HL-60 (cell line): ENCODE measurements at regions not wholly inside any gene's neighbourhood (a gene's known extent, or its start where the extent isn't known, plus 50 kb on each side); places are given as distances from the start of the nearest gene placed in this dataset.

Source experiments
- SPI1 ChIP-seq: IDR thresholded peaks from 2 replicates; pipeline ENCODE4 v1.6.1; 2012; ENCODE audit warnings: low read depth, mild to moderate bottlenecking, borderline replicate concordance
- TF ChIP-seq, protein P1 (sequence below): IDR thresholded peaks from one replicate; pipeline ENCODE4 v1.5.1; 2011; ENCODE audit warnings: low read length, control low read depth, inconsistent platforms; ENCODE audit not compliant: insufficient read depth

DNA sequence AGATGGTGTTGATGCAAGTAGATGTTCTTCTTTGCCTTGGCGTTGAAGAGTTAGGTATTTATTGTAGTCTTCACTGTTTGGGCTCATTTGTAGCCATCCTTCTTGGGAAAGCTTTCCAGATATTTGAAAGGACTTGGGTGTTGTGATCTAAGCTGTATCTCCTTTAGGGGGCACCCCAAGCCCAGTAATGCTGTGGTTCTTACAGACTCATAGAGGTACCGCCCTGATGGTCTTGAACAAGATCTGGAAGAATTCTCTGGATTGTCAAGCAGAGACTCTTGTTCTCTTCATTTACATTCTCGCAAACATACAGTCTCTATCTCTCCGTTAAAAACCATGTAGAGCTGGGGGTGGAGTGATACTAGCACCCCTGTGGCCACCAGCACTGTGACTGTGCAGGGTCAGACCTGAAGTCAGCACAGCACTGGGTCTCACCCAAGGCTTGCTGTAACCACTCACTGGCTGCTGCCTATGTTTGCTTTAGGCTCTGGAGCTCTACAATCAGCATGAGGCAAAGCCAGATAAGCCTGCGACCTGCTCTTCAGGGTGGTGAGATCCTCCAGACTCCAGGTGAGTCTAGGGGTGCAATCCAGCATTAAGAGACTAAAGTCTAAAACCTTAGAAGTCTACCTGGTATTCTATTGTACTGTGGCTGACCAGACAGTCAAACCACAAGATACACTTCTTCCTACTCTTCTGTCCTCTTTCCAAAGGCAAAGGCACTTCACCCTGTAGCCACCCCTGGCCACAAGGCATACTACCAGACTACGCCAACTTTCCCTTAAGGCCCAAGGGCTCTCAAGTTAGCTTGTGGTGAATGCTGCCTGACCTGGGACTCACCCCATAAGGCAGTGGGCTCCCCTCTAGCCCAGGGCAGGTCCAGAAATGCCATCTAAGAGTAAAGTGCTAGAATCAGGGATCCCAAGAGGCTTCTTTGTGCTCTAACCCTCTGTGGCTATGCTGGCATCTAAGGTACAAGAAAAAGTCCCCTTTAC, 209.7 kb upstream of the TMEM196 start:
- TF ChIP-seq, protein P1, sequence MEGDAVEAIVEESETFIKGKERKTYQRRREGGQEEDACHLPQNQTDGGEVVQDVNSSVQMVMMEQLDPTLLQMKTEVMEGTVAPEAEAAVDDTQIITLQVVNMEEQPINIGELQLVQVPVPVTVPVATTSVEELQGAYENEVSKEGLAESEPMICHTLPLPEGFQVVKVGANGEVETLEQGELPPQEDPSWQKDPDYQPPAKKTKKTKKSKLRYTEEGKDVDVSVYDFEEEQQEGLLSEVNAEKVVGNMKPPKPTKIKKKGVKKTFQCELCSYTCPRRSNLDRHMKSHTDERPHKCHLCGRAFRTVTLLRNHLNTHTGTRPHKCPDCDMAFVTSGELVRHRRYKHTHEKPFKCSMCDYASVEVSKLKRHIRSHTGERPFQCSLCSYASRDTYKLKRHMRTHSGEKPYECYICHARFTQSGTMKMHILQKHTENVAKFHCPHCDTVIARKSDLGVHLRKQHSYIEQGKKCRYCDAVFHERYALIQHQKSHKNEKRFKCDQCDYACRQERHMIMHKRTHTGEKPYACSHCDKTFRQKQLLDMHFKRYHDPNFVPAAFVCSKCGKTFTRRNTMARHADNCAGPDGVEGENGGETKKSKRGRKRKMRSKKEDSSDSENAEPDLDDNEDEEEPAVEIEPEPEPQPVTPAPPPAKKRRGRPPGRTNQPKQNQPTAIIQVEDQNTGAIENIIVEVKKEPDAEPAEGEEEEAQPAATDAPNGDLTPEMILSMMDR, result no peak
- no peak for TF ChIP-seq SPI1
